DND-41 (cell line): ENCODE measurements at regions not wholly inside any gene's neighbourhood (a gene's known extent, or its start where the extent isn't known, plus 50 kb on each side); places are given as distances from the start of the nearest gene placed in this dataset.

Experiments used
- EZH2 ChIP-seq: IDR thresholded peaks from 3 replicates; pipeline ENCODE4 v1.6.1; 2012; ENCODE audit warnings: borderline replicate concordance, low read depth, mild to moderate bottlenecking, moderate library complexity, low read length, inconsistent platforms; ENCODE audit not compliant: severe bottlenecking
- TF ChIP-seq, protein P1 (sequence below): IDR thresholded peaks from 2 replicates; pipeline ENCODE4 v1.5.1; 2012; ENCODE audit warnings: borderline replicate concordance, low read length, moderate library complexity, mild to moderate bottlenecking; ENCODE audit not compliant: poor library complexity, severe bottlenecking; ENCODE audit errors: extremely low read depth

DNA sequence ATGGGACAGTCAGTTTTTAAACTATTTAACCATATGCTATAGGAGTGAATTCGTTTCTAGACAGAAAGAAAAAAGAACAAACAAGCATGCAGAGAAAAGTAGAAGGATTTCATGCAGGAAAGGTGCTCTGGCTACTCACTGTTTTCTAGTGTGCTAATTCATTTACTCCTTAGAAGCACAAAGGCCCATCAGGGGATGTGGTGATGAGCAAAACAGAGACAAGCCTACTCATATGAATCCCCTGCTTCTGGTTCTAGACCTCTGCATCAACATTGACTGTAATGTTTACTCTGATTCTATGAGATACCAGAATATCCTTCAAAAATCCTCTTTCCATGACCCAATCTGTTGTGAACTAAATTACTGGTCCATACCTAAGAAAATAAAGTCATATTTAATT is 801.9 kb downstream of the PLOD2 start:
- TF ChIP-seq, protein P1, sequence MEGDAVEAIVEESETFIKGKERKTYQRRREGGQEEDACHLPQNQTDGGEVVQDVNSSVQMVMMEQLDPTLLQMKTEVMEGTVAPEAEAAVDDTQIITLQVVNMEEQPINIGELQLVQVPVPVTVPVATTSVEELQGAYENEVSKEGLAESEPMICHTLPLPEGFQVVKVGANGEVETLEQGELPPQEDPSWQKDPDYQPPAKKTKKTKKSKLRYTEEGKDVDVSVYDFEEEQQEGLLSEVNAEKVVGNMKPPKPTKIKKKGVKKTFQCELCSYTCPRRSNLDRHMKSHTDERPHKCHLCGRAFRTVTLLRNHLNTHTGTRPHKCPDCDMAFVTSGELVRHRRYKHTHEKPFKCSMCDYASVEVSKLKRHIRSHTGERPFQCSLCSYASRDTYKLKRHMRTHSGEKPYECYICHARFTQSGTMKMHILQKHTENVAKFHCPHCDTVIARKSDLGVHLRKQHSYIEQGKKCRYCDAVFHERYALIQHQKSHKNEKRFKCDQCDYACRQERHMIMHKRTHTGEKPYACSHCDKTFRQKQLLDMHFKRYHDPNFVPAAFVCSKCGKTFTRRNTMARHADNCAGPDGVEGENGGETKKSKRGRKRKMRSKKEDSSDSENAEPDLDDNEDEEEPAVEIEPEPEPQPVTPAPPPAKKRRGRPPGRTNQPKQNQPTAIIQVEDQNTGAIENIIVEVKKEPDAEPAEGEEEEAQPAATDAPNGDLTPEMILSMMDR, result no peak
- TF ChIP-seq EZH2, result no peak
